ENCODE measurements at regions not wholly inside any gene's neighbourhood (a gene's known extent, or its start where the extent isn't known, plus 50 kb on each side); places are given as distances from the start of the nearest gene placed in this dataset.

GRCh38 chr2:234608946-234609345 lies 112.1 kb upstream of the ARL4C start:
- Histone ChIP-seq H2BK12ac (ENCODE audit: low read depth, low read length) (no peak overlapping the region), H4K91ac (replicated peaks; ENCODE audit: insufficient read length, low read length) (no peak overlapping the region), H3K79me2 (ENCODE audit: control insufficient read depth in 1 of 2, insufficient read depth in 2 of 2, low read length in 2 of 2) (no peaks in the 10 kb centered on the region), H3K23me2 (ENCODE audit: low read depth, low read length) (no peaks in the 10 kb centered on the region), H4K20me1 (replicated peaks in 1 of 2; ENCODE audit: control insufficient read depth in 1 of 2, insufficient read depth in 2 of 2, low read length in 2 of 2) (no peaks in the 10 kb centered on the region), H3K9me3 (ENCODE audit: insufficient read depth in 2 of 2, low read depth in 1 of 2, low read length in 1 of 2) (no peaks in the 10 kb centered on the region), H3K14ac (ENCODE audit: insufficient read length) (no peak overlapping the region), H4K5ac (ENCODE audit: insufficient read length, low read depth, low read length) (no peak overlapping the region), H3K79me1 (ENCODE audit: low read depth, low read length) (no peaks in the 10 kb centered on the region), H4K8ac (ENCODE audit: extremely low read depth, insufficient read depth, low read length) (no peak overlapping the region), H2AFZ (ENCODE audit: low read length) (no peak overlapping the region), H3K56ac (replicated peaks; ENCODE audit: insufficient read length, low read depth, low read length) (no peak overlapping the region), H2AK5ac (ENCODE audit: low read depth, low read length) (no peak overlapping the region), H3K4ac (replicated peaks; ENCODE audit: insufficient read length, low read depth, low read length) (no peak overlapping the region), H3K18ac (ENCODE audit: extremely low read depth, low read length) (no peak overlapping the region), H3K36me3 (ENCODE audit: control insufficient read depth in 2 of 4, insufficient read depth in 4 of 4, low read length in 3 of 4) (no peaks in the 10 kb centered on the region), H3K23ac (ENCODE audit: insufficient read length) (no peak overlapping the region), H3K27me3 (replicated peaks in 1 of 4; ENCODE audit: control insufficient read depth in 3 of 4, extremely low read depth in 1 of 4, insufficient read depth in 3 of 4, low read length in 3 of 4) (no peaks in the 10 kb centered on the region), H3K4me1 (replicated peaks in 1 of 4; ENCODE audit: control insufficient read depth in 3 of 4, insufficient read depth in 4 of 4, low read length in 3 of 4) (no peaks in the 10 kb centered on the region; a peak in 1 of 7 replicates), H2BK5ac (ENCODE audit: low read depth, low read length) (no peak overlapping the region), H3K4me3 (ENCODE audit: extremely low read depth in 1 of 4, insufficient read depth in 2 of 4, low read depth in 3 of 4, low read length in 4 of 4) (no peak overlapping the region), H2BK20ac (ENCODE audit: low read length) (no peak overlapping the region), H3K9ac (replicated peaks in 1 of 4; ENCODE audit: extremely low read depth in 1 of 4, low read depth in 3 of 4, low read length in 3 of 4) (no peak overlapping the region), H2BK120ac (replicated peaks; ENCODE audit: low read depth, low read length) (no peak overlapping the region), H3K27ac (ENCODE audit: low read depth, low read length) (no peak overlapping the region), H3K4me2 (ENCODE audit: insufficient read depth in 1 of 2, low read depth in 2 of 2, low read length in 2 of 2) (no peak overlapping the region), H2BK15ac (ENCODE audit: low read length) (no peak overlapping the region)
- CTCF ChIA-PET (ENCODE audit: partially characterized antibody), result interaction anchor here (1.6 to 1.7 kb wide), 2 partner anchors 12 to 63 kb away, joined by 3 to 4 read pairs; no protein-coding TSS in a partner anchor
- POLR2A ChIA-PET (ENCODE audit: partially characterized antibody), result no interaction called here
- no peak for DNase-seq (ENCODE audit: low read depth in 1 of 2, low spot score in 2 of 2)
- 85% methylated on average over 4 of the region's 4 CpGs; no CpG with 5 or more reads in 1 of the 2 experiments for WGBS, 2 experiments (ENCODE audit: extremely low coverage in 1 of 2, insufficient coverage in 1 of 2, insufficient read length in 1 of 2, insufficient replicate concordance in 2 of 2, low coverage in 1 of 2, low lambda C conversion rate in 2 of 2, missing lambda C conversion rate in 1 of 2)
- no peak for FAIRE-seq
- TF ChIP-seq POLR2AphosphoS5 (IDR thresholded peaks at IDR 0.05; ENCODE audit: low read depth, low read length) (no peak), RXRA (IDR thresholded peaks at IDR 0.05; ENCODE audit: insufficient read depth, low read depth, low read length) (no peak), NANOG (IDR thresholded peaks at IDR 0.05; ENCODE audit: insufficient read depth, low read depth, low read length, poor library complexity, severe bottlenecking) (no peak), SIX5 (IDR thresholded peaks at IDR 0.05; ENCODE audit: low read depth, low read length) (no peak), JUND (IDR thresholded peaks at IDR 0.05; ENCODE audit: low read length) (no peak), SIRT6 (IDR thresholded peaks at IDR 0.05; ENCODE audit: low read length) (no peak), TAF7 (optimal IDR thresholded peaks at IDR 0.05; ENCODE audit: borderline replicate concordance, low read depth, low read length) (no peak), CBX8 (IDR thresholded peaks at IDR 0.05; ENCODE audit: borderline replicate concordance, low read depth, low read length) (no peak), GABPA (IDR thresholded peaks at IDR 0.05; ENCODE audit: borderline replicate concordance, insufficient read depth, low read length) (no peak), CTBP2 (IDR thresholded peaks at IDR 0.05; ENCODE audit: borderline replicate concordance, insufficient read depth, insufficient read length, low read length) (no peak)
- TF ChIP-seq, protein P1, sequence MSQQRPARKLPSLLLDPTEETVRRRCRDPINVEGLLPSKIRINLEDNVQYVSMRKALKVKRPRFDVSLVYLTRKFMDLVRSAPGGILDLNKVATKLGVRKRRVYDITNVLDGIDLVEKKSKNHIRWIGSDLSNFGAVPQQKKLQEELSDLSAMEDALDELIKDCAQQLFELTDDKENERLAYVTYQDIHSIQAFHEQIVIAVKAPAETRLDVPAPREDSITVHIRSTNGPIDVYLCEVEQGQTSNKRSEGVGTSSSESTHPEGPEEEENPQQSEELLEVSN (IDR thresholded peaks at IDR 0.05), result no peak
